ENCODE measurements at regions not wholly inside any gene's neighbourhood (a gene's known extent, or its start where the extent isn't known, plus 50 kb on each side); places are given as distances from the start of the nearest gene placed in this dataset.

DNA sequence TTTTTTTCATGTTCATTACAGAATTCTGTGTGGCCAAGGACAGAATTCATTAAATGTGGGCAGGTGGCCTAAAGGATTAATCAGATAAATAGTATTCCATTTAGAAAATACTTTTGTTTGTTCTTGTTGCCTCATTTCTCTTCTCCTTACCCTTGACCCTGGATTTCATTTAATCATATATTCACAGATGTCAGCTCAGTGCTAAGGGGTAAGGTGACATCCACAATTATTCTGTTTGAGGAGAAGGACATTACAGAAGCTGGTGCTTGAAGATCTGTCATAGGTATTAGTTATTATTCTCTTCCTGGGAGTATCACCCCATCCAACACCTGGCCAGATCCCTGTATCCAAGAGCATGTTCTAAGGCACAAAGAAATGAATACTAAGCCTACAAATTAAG lies 961.1 kb downstream of the XPNPEP1 start (continued):
- no peak for TF ChIP-seq SIRT6 (IDR thresholded peaks at IDR 0.05; ENCODE audit: low read length)
- no peak for TF ChIP-seq SAP30 (IDR thresholded peaks at IDR 0.05; ENCODE audit: insufficient read depth, insufficient replicate concordance, low read length)
- no peak for TF ChIP-seq CEBPB (IDR thresholded peaks at IDR 0.05; ENCODE audit: low read depth, low read length)
- no peak for TF ChIP-seq SP4 (IDR thresholded peaks at IDR 0.05; ENCODE audit: low read length)
